Esophagus squamous epithelium (tissue), 4 donors: ENCODE measurements at regions not wholly inside any gene's neighbourhood (a gene's known extent, or its start where the extent isn't known, plus 50 kb on each side); places are given as distances from the start of the nearest gene placed in this dataset.

ENCODE experiments used
- POLR2A ChIP-seq, 4 donors: fragments of 450-650 bp; IDR thresholded peaks; one replicate each; pipeline ENCODE4 v1.6.1; 2017; ENCODE audit warnings: antibody characterized with exemption in 4 of 4, mild to moderate bottlenecking in 4 of 4, moderate library complexity in 3 of 4
- TF ChIP-seq, protein P1 (sequence below), 6 experiments: fragments of 450-650 bp in 4 of 6; fragments of 200-600 bp in 2 of 6; sonication (generic) in 2 of 6; IDR thresholded peaks; one replicate each; pipeline ENCODE4 v1.5.1; 2016 to 2019; ENCODE audit warnings: antibody characterized with exemption in 6 of 6, mild to moderate bottlenecking in 4 of 6, moderate library complexity in 4 of 6

GRCh38 chr17:65345261-65346005, 208.3 kb downstream of the RGS9 start:
- TF ChIP-seq, protein P1, sequence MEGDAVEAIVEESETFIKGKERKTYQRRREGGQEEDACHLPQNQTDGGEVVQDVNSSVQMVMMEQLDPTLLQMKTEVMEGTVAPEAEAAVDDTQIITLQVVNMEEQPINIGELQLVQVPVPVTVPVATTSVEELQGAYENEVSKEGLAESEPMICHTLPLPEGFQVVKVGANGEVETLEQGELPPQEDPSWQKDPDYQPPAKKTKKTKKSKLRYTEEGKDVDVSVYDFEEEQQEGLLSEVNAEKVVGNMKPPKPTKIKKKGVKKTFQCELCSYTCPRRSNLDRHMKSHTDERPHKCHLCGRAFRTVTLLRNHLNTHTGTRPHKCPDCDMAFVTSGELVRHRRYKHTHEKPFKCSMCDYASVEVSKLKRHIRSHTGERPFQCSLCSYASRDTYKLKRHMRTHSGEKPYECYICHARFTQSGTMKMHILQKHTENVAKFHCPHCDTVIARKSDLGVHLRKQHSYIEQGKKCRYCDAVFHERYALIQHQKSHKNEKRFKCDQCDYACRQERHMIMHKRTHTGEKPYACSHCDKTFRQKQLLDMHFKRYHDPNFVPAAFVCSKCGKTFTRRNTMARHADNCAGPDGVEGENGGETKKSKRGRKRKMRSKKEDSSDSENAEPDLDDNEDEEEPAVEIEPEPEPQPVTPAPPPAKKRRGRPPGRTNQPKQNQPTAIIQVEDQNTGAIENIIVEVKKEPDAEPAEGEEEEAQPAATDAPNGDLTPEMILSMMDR (IDR thresholded peaks at IDR 0.05) = no peak
- no peak for TF ChIP-seq POLR2A (IDR thresholded peaks at IDR 0.05)
